Fibroblast of the aortic adventitia (primary cell): ENCODE measurements at regions not wholly inside any gene's neighbourhood (a gene's known extent, or its start where the extent isn't known, plus 50 kb on each side); places are given as distances from the start of the nearest gene placed in this dataset.

Source experiments
- DNase-seq: peaks from one replicate; pipeline ENCODE4 v3.0.0-alpha.2; 2010; ENCODE audit warnings: low read depth
- H3K4me3 ChIP-seq: 2 replicates; pipeline ENCODE4 v1.5.1; 2011; ENCODE audit warnings: low read depth, mild to moderate bottlenecking, control low read depth, low read length, moderate library complexity
- TF ChIP-seq, protein P1 (sequence below): IDR thresholded peaks from 2 replicates; pipeline ENCODE4 v1.5.1; 2011; ENCODE audit warnings: mild to moderate bottlenecking, low read length, control low read depth, inconsistent platforms; ENCODE audit not compliant: insufficient read depth

DNA sequence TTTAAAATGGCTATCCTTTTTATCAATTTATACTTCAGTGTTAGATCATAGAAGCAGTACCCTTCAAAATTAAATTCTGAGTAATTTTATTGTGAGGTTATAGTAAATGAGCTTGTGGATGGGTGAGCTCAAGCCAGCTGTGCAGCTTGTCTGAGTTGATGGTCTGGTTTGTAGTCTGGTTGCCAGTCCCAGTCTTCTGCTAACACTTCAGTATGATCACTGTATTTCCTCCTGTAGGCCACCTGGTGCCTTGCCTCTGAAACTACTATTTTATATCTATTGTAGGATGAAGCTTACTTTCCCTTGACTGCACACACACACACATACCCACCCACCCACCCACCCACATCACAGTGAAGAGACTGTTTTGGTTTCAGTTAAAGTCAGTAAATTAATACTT lies 496.4 kb downstream of the PCNX1 start:
- no peak overlapping the region for H3K4me3 ChIP-seq
- TF ChIP-seq, protein P1, sequence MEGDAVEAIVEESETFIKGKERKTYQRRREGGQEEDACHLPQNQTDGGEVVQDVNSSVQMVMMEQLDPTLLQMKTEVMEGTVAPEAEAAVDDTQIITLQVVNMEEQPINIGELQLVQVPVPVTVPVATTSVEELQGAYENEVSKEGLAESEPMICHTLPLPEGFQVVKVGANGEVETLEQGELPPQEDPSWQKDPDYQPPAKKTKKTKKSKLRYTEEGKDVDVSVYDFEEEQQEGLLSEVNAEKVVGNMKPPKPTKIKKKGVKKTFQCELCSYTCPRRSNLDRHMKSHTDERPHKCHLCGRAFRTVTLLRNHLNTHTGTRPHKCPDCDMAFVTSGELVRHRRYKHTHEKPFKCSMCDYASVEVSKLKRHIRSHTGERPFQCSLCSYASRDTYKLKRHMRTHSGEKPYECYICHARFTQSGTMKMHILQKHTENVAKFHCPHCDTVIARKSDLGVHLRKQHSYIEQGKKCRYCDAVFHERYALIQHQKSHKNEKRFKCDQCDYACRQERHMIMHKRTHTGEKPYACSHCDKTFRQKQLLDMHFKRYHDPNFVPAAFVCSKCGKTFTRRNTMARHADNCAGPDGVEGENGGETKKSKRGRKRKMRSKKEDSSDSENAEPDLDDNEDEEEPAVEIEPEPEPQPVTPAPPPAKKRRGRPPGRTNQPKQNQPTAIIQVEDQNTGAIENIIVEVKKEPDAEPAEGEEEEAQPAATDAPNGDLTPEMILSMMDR, result peak; percentile 23
- peak; percentile 46 for DNase-seq

DNA sequence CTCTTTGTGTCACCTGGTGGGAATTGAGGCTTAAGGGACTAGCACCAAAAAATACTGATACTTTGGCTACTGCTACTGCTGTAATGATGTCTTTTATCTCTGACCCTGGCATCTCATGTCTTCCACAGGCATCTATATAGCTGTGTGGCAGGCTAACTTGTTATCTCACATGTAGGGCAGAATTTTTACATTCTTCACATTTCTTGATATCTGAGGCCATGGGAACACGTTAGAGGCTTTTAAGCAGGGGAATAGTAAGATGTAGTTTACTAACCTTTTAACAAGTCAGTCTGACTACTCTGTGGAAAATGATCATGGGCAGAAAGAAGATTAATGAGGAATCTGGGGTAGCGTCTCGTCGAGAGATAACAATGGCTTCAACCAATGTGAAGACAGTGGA lies 498.4 kb downstream of the PCNX1 start:
- no peak overlapping the region for H3K4me3 ChIP-seq
- TF ChIP-seq, protein P1, result no peak
- DNase-seq, result no peak

DNA sequence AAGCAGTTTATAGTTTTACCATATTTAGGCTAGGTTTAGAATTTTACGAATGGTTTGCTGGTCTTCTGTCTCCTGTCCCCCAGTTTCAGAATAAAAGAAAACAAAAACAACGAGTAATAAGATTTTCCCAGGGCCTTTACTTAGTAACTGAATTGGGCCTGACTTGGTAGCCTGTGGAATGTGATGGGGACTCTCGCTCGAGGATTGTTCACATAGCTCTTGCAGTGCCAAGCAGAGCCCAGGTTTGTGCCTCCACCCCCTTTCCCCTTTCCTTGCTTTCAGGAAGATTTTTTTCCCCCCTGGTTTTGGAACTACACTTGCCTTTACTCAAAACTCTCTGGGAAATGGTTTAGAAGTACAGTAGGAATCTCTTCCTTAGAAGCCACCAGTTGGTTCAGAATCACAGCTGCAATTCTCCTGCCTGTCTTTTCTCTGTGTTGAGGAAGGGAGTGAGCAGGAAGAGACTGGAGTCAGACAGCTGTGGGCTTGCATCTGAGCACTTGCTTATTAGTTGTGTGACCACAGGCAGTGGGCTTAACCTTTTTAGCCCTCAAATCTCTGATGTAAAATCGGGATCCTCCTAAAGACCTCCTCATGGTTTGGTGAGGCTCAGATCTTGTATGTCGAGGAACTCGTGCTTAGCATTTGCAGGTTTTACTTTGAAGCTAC lies 501.2 kb downstream of the PCNX1 start:
- DNase-seq, result no peak
- TF ChIP-seq, protein P1, result no peak
- H3K4me3 ChIP-seq, result no peak overlapping the region

DNA sequence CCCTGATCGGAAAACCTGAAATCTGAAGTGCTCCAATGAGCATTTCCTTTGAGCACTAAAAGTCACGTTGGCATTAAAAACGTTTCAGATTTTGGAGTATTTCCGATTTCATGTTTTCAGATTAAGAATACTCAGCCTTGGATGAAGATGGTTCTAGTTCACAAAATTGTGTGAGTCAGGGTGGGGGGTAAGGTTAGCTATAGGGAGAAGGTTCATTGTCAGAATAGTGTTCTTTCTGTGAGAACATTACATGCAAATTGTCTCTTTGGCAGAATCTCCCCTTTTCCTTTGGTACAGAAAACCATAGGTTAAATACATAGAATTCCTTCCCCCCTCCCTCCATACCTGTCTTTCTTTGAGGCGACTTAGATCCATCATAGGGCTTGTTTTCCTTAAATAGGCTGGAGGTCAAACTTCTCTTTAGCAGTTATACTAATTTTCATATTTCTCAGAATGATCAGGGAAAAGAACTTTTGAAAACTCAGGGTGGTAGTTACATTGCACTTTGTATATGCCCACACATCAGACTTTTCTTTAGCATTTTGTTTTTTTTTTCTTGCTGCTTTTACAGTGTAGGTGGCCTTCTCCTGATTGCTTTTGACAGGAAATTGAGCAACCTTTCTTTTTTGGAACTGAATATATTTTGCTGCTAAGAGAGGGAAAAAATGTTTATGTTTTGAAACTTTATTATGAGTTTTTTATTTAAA lies 503.5 kb downstream of the PCNX1 start:
- peak; percentile 21 for DNase-seq
- TF ChIP-seq, protein P1, result no peak
- no peak overlapping the region for H3K4me3 ChIP-seq

DNA sequence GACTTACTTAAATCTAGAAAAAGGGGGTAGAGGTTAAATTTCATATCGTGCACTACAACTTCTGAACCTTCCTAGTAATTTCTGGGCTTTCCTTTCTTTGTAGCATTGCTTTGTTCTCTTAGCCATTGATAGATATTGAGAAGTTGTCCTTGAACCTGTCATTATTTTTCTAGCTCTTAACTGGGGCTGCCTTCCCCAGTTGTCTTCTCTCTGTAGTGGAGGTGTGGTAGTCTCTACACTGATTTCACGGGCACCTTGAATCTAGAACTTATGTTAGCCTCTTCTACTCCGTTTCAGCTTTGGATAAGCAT lies 504.0 kb downstream of the PCNX1 start:
- no peak for DNase-seq
- no peak overlapping the region for H3K4me3 ChIP-seq
- TF ChIP-seq, protein P1, result no peak

DNA sequence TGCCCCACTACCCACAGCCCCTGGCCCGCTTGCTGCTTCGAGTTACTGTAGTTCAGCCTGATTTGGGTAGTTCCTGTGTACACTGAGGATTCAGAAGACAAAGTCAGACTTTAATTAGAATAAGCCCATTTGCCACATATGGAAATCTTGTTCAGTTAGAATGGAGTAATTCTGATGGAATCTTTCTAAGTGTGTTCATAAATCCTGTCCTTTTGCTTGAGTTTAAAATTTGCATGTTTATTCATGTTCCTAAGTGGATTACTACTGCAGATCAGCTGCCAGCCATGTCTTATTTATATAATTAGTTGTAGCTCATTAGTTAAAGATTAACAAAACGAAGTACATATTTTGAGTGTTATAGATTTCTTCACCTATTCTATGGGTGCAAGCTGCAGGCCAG lies 504.5 kb downstream of the PCNX1 start:
- DNase-seq, result no peak
- no peak overlapping the region for H3K4me3 ChIP-seq
- TF ChIP-seq, protein P1, result no peak
